Fibroblast of lung (primary cell): ENCODE measurements at regions not wholly inside any gene's neighbourhood (a gene's known extent, or its start where the extent isn't known, plus 50 kb on each side); places are given as distances from the start of the nearest gene placed in this dataset.

Experiments used
- DNase-seq, 2 donors: peaks; one replicate each; pipeline versions ENCODE4 v3.0.0 to v3.0.0-alpha.2; 2010; ENCODE audit warnings: low read depth in 2 of 2
- H2AFZ ChIP-seq: 2 replicates; pipeline ENCODE4 v1.5.1; 2012; ENCODE audit warnings: low read length, control low read depth, inconsistent platforms
- H3K27ac ChIP-seq: 2 replicates; pipeline ENCODE4 v1.5.1; 2011; ENCODE audit warnings: low read length, control low read depth; ENCODE audit not compliant: insufficient read depth
- H3K27me3 ChIP-seq: 2 replicates; pipeline ENCODE4 v1.5.1; 2011; ENCODE audit warnings: mild to moderate bottlenecking, low read length; ENCODE audit not compliant: control insufficient read depth, insufficient read depth
- H3K36me3 ChIP-seq: 2 replicates; pipeline ENCODE4 v1.5.1; 2011; ENCODE audit warnings: low read length; ENCODE audit not compliant: control insufficient read depth, insufficient read depth
- H3K4me1 ChIP-seq: 2 replicates; pipeline ENCODE4 v1.5.1; 2011; ENCODE audit warnings: low read length; ENCODE audit not compliant: control insufficient read depth, insufficient read depth; ENCODE audit errors: extremely low read depth
- H3K4me2 ChIP-seq: 2 replicates; pipeline ENCODE4 v1.5.1; 2011; ENCODE audit warnings: low read length, control low read depth; ENCODE audit not compliant: insufficient read depth; ENCODE audit errors: extremely low read depth
- H3K4me3 ChIP-seq, 4 experiments: fragments of 200-600 bp in 1 of 4; sonication (generic) in 1 of 4; replicated peaks in 1 of 4; 2 replicates each; pipeline ENCODE4 v1.5.1; 2011 to 2016; ENCODE audit warnings: low read length in 4 of 4, low read depth in 3 of 4, mild to moderate bottlenecking in 3 of 4, control low read depth in 2 of 4, inconsistent platforms in 1 of 4, mixed read lengths in 1 of 4; ENCODE audit not compliant: insufficient read depth in 1 of 4; ENCODE audit errors: control extremely low read depth in 1 of 4
- H3K79me2 ChIP-seq: 2 replicates; pipeline ENCODE4 v1.5.1; 2012; ENCODE audit warnings: mild to moderate bottlenecking, low read length, inconsistent platforms; ENCODE audit not compliant: control insufficient read depth, insufficient read depth
- H3K9ac ChIP-seq: 2 replicates; pipeline ENCODE4 v1.5.1; 2011; ENCODE audit warnings: mild to moderate bottlenecking, low read length, control low read depth; ENCODE audit not compliant: insufficient read depth
- H3K9me3 ChIP-seq: 2 replicates; pipeline ENCODE4 v1.5.1; 2012; ENCODE audit warnings: low read depth, low read length; ENCODE audit not compliant: control insufficient read depth, insufficient read depth
- H4K20me1 ChIP-seq: 2 replicates; pipeline ENCODE4 v1.5.1; 2011; ENCODE audit warnings: low read length; ENCODE audit not compliant: control insufficient read depth, insufficient read depth; ENCODE audit errors: extremely low read depth
- EZH2 ChIP-seq: IDR thresholded peaks from 2 replicates; pipeline ENCODE4 v1.5.1; 2012; ENCODE audit warnings: low read length, control low read depth, mild to moderate bottlenecking; ENCODE audit errors: missing control alignments
- TF ChIP-seq, protein P1 (sequence below), 2 donors: IDR thresholded peaks in 1 of 2; conservative IDR thresholded peaks in 1 of 2; 1 replicate in 1 of 2; 2 replicates in 1 of 2; pipeline ENCODE4 v1.5.1; 2011 to 2012; ENCODE audit warnings: low read length in 2 of 2, control low read depth in 1 of 2, inconsistent platforms in 1 of 2, low read depth in 1 of 2, mild to moderate bottlenecking in 1 of 2

DNA sequence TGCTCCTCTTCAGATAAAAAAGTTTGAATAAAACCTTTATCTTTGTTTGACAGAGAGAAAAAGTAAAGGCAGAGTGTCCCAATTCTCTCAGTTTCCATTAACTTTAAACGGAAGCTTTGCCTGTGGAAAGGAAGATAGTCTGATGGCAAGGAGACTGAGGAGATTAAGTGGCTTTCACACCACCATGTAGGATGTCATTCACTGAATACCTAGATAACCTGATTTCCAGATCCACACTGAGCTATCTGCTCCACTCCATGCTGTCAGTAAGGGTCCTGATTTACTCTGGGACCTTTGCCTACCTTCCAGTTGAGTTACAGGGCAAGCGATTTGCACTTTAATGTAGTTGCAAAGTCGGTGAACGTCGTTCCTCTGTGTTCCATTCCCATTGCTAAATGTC is 233.4 kb upstream of the TBL1XR1 start:
- DNase-seq, result no peak
- no peaks in the 10 kb centered on the region for H3K9me3 ChIP-seq
- no peaks in the 10 kb centered on the region for H3K4me1 ChIP-seq
- no peak overlapping the region for H3K4me3 ChIP-seq
- no peak overlapping the region for H3K4me2 ChIP-seq
- no peaks in the 10 kb centered on the region for H3K79me2 ChIP-seq
- H3K9ac ChIP-seq, result no peak overlapping the region
- no peak overlapping the region for H2AFZ ChIP-seq
- TF ChIP-seq EZH2, result no peak
- TF ChIP-seq, protein P1, sequence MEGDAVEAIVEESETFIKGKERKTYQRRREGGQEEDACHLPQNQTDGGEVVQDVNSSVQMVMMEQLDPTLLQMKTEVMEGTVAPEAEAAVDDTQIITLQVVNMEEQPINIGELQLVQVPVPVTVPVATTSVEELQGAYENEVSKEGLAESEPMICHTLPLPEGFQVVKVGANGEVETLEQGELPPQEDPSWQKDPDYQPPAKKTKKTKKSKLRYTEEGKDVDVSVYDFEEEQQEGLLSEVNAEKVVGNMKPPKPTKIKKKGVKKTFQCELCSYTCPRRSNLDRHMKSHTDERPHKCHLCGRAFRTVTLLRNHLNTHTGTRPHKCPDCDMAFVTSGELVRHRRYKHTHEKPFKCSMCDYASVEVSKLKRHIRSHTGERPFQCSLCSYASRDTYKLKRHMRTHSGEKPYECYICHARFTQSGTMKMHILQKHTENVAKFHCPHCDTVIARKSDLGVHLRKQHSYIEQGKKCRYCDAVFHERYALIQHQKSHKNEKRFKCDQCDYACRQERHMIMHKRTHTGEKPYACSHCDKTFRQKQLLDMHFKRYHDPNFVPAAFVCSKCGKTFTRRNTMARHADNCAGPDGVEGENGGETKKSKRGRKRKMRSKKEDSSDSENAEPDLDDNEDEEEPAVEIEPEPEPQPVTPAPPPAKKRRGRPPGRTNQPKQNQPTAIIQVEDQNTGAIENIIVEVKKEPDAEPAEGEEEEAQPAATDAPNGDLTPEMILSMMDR (conservative IDR thresholded peaks at IDR 0.05 in 1 of 2, IDR thresholded peaks at IDR 0.05 in 1 of 2; ENCODE audit: low read depth in 1 of 2, low read length in 2 of 2), result no peak
- H3K36me3 ChIP-seq, result no peaks in the 10 kb centered on the region
- H3K27ac ChIP-seq, result no peak overlapping the region
- no peaks in the 10 kb centered on the region for H4K20me1 ChIP-seq
- no peaks in the 10 kb centered on the region for H3K27me3 ChIP-seq

DNA sequence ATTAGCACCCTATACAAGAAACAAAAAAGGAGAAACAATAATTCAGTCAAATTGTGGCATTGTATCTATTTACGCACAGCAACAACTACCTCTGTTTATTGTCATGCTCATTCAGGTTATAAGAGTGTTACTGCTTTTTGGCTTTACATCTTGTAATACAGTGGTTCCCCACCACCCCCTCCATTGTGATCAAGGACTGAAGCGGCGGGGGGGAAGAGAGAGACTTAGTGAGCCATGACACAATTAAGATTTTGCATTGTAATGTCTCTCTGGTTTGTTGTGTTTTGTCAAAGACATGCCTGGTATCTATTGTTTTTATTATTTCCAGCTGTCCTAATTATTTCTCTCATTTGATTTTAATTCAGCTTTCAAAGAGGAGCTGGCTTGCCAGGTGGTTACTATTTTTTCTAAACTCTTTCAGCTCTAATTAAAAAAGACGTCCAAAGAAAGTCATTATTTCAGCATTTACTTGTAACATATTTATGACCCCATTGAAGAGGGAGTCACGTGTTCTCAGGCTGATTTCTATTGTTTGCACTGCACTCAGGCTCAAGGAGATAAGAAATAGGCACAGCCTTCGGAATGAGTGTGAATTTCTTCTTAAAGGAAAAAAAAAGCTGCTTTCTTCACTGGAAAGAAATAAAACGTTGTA is 234.4 kb upstream of the TBL1XR1 start:
- Histone ChIP-seq H4K20me1 (no peaks in the 10 kb centered on the region), H3K4me3 (no peak overlapping the region), H3K27ac (no peak overlapping the region), H3K79me2 (no peaks in the 10 kb centered on the region), H3K9ac (no peak overlapping the region), H3K4me2 (no peak overlapping the region), H3K4me1 (no peaks in the 10 kb centered on the region), H3K36me3 (no peaks in the 10 kb centered on the region), H2AFZ (no peak overlapping the region), H3K9me3 (no peaks in the 10 kb centered on the region), H3K27me3 (no peaks in the 10 kb centered on the region)
- DNase-seq, result no peak
- TF ChIP-seq EZH2, result no peak
- TF ChIP-seq, protein P1 (conservative IDR thresholded peaks at IDR 0.05 in 1 of 2, IDR thresholded peaks at IDR 0.05 in 1 of 2; ENCODE audit: low read depth in 1 of 2, low read length in 2 of 2), result no peak

DNA sequence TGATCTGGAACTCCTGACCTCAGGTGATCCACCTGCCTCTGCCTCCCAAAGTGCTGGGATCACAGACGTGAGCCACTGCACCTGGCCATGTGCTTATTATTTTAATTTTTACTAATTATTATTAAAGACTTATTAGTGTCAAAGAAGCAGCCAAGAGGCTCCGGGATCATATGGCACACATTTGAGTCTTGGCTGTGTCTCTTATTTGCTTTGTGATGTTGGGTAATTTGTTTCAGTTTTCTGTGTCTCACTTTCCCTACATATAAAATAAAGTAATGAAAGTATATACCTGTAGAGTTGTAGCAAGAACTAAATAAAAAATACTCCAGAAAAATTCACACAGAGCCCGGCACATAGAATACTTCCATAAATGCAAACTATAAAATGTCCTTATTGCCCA is 238.0 kb upstream of the TBL1XR1 start:
- Histone ChIP-seq H3K9ac (no peak overlapping the region), H4K20me1 (no peaks in the 10 kb centered on the region), H3K4me3 (no peak overlapping the region), H3K27ac (no peak overlapping the region), H3K4me1 (peaks cover 2% of the 10 kb centered on the region), H3K27me3 (no peaks in the 10 kb centered on the region), H3K36me3 (no peaks in the 10 kb centered on the region), H2AFZ (no peak overlapping the region), H3K79me2 (no peaks in the 10 kb centered on the region), H3K4me2 (no peak overlapping the region), H3K9me3 (no peaks in the 10 kb centered on the region)
- no peak for DNase-seq
- no peak for TF ChIP-seq EZH2
- TF ChIP-seq, protein P1 (conservative IDR thresholded peaks at IDR 0.05 in 1 of 2, IDR thresholded peaks at IDR 0.05 in 1 of 2; ENCODE audit: low read depth in 1 of 2, low read length in 2 of 2), result no peak
